ENCODE measurements at regions not wholly inside any gene's neighbourhood (a gene's known extent, or its start where the extent isn't known, plus 50 kb on each side); places are given as distances from the start of the nearest gene placed in this dataset.

DNA sequence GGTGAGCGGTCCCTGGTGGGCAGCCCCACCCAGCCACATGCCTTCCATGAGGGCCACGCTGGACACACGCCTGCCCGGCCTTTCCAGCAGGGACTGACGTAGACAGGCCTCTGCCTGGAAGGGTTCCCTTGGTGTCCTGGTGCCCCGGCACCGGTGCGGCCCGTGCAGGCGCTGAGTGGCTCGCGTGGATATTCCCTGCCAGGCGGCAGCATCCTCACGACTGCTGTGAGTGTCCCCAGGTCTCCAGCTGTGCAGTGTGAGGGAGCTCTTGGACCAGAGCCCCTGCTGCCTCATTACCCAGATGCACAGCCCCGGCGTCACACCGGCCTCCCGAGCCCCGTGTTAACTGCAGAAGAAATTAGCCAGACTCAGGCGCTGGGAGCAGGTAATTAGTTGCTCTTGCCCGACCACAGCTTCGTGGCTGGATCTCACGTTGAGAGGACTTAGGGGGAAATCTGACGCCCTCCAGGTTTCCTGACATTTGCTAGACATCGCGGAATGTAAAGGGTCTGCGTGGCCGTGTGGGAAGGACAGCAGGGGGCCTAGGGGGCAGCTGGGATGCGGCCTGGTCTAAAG, 1196.3 kb downstream of the BRD1 start:
- no peak for TF ChIP-seq CHD2 (IDR thresholded peaks at IDR 0.05; ENCODE audit: low read depth, low read length)
- TF ChIP-seq SAP130 (CRISPR knock-in tag; IDR thresholded peaks at IDR 0.05; ENCODE audit: low read depth) = no peak
- TF ChIP-seq POLR2A (IDR thresholded peaks at IDR 0.05; ENCODE audit: insufficient read depth in 1 of 2, low read depth in 2 of 2, low read length in 2 of 2) = no peak
- TF ChIP-seq PRDM4 (CRISPR knock-in tag; IDR thresholded peaks at IDR 0.05; ENCODE audit: borderline replicate concordance) = no peak
- no peak for TF ChIP-seq ASH2L (IDR thresholded peaks at IDR 0.05; ENCODE audit: insufficient read length, low read depth, low read length)
- no peak for TF ChIP-seq ATF1 (CRISPR knock-in tag; IDR thresholded peaks at IDR 0.05)
- TF ChIP-seq, protein P1, sequence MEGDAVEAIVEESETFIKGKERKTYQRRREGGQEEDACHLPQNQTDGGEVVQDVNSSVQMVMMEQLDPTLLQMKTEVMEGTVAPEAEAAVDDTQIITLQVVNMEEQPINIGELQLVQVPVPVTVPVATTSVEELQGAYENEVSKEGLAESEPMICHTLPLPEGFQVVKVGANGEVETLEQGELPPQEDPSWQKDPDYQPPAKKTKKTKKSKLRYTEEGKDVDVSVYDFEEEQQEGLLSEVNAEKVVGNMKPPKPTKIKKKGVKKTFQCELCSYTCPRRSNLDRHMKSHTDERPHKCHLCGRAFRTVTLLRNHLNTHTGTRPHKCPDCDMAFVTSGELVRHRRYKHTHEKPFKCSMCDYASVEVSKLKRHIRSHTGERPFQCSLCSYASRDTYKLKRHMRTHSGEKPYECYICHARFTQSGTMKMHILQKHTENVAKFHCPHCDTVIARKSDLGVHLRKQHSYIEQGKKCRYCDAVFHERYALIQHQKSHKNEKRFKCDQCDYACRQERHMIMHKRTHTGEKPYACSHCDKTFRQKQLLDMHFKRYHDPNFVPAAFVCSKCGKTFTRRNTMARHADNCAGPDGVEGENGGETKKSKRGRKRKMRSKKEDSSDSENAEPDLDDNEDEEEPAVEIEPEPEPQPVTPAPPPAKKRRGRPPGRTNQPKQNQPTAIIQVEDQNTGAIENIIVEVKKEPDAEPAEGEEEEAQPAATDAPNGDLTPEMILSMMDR (CRISPR knock-in tag; IDR thresholded peaks at IDR 0.05) = no peak
- TF ChIP-seq RAD21 (CRISPR knock-in tag; IDR thresholded peaks at IDR 0.05) = no peak
- no peak for TF ChIP-seq POLR2AphosphoS5 (IDR thresholded peaks at IDR 0.05; ENCODE audit: low read depth, low read length)
- TF ChIP-seq EZH2 (conservative IDR thresholded peaks at IDR 0.05; ENCODE audit: low read depth, low read length) = no peak
- no peak for TF ChIP-seq ZNF816 (CRISPR knock-in tag; IDR thresholded peaks at IDR 0.05; ENCODE audit: borderline replicate concordance)
- TF ChIP-seq, protein P2, sequence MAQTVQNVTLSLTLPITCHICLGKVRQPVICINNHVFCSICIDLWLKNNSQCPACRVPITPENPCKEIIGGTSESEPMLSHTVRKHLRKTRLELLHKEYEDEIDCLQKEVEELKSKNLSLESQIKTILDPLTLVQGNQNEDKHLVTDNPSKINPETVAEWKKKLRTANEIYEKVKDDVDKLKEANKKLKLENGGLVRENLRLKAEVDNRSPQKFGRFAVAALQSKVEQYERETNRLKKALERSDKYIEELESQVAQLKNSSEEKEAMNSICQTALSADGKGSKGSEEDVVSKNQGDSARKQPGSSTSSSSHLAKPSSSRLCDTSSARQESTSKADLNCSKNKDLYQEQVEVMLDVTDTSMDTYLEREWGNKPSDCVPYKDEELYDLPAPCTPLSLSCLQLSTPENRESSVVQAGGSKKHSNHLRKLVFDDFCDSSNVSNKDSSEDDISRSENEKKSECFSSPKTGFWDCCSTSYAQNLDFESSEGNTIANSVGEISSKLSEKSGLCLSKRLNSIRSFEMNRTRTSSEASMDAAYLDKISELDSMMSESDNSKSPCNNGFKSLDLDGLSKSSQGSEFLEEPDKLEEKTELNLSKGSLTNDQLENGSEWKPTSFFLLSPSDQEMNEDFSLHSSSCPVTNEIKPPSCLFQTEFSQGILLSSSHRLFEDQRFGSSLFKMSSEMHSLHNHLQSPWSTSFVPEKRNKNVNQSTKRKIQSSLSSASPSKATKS (CRISPR knock-in tag; IDR thresholded peaks at IDR 0.05) = no peak

Data from HepG2 (cell line).